H1 (cell line): ENCODE measurements at regions not wholly inside any gene's neighbourhood (a gene's known extent, or its start where the extent isn't known, plus 50 kb on each side); places are given as distances from the start of the nearest gene placed in this dataset.

Experiments used
- BACH1 ChIP-seq: IDR thresholded peaks from 2 replicates; pipeline ENCODE4 v1.6.1; 2012; ENCODE audit warnings: low read length, improper control_type of control experiment
- NRF1 ChIP-seq: IDR thresholded peaks from 2 replicates; pipeline ENCODE4 v1.6.1; 2011; ENCODE audit warnings: mild to moderate bottlenecking, low read depth, low read length, improper control_type of control experiment
- TBP ChIP-seq: IDR thresholded peaks from 2 replicates; pipeline ENCODE4 v1.6.1; 2011; ENCODE audit warnings: low read depth, low read length, improper control_type of control experiment
- USF2 ChIP-seq: IDR thresholded peaks from 2 replicates; pipeline ENCODE4 v1.6.1; 2011; ENCODE audit warnings: low read length, improper control_type of control experiment

DNA sequence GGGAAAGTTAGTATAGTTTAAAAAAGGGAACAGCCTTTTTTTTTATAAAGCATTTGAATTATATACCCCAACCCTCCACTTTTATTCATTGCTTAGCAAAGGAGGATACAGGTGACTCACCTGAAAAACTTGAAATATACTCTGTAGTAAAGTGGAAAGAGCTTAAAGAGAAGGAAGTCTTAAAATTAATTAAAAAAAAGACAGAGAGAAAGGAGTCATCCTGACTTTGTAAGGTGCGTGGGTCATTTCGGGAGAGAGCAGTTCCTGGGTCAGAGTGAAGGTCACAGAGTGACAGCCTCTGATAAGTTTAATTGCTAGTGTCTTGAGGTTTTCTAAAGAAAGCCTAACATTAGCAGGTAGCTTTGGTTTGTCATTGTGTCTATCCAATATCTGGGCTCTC is 310.3 kb downstream of the KLF5 start (continued):
- TF ChIP-seq BACH1 (no peak), TBP (no peak), NRF1 (no peak), USF2 (no peak)
